LHCN-M2 (cell line): ENCODE measurements at regions not wholly inside any gene's neighbourhood (a gene's known extent, or its start where the extent isn't known, plus 50 kb on each side); places are given as distances from the start of the nearest gene placed in this dataset.
A peak's percentile ranks its signal among the peaks of the same experiment; 100 is the strongest.

Experiments used
- DNase-seq: peaks from one replicate; pipeline ENCODE4 v3.0.0-alpha.2; 2012; ENCODE audit warnings: low read depth

GRCh38 chr4:53777244-53777984, 186.1 kb upstream of the LNX1 start:
- peak; percentile 55 for DNase-seq

DNA sequence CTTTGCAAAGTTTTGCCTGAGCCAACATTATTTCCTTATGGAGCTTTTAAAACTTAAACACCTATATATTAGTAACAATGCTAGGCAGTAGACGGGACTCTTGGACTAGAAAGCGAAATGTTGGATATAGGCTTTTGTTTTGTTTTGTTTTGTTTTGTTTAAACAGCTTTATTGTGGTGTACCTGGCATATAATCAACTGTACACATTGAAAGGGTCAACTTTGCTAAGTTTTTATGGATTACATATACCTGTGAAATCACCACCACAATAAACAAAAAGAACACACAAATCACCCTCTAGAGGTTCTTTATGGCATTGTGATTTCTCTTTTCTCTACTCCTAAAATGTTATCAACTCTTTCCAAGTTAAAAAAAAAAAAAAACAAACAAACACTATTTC, 184.9 kb upstream of the LNX1 start:
- no peak for DNase-seq

DNA sequence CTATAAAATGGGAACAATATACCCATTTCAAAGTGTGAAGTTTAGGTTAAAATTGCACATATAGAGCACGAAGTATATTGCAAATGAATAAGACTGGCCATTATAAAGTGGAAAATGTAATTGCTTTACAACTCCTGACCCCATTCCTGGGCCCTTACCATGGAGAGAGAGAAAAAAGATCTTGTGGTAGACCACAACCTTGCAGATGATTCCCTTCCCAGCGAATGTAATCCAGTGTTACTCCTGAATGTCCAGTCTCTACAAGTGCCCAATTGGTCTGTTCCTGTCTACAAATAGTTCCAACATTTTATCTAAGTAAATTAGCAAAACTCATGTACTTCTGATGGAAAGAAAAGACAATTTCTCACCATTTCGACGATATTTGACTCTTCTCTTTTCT, 184.1 kb upstream of the LNX1 start:
- no peak for DNase-seq

GRCh38 chr4:53771326-53771725, 180.0 kb upstream of the LNX1 start:
- DNase-seq: no peak

DNA sequence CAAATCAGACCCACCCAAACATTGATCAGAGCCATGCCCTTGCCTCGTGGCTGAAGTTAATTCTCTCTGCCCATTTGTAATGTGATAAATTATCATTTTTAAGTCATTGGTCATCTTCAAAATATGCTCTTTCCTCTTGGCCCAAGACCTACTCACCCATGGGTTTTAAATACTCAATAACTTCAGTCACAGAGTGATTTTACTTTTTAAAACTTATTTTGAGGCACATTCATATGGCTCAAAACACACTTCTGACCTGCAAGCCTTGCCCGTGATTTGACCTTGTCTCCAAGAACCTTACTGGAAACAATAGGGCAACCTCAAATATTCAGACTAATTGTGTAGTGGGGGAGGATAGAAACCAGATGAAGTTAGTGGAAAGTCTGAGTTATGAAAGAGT, 176.2 kb upstream of the LNX1 start:
- peak; percentile 57 for DNase-seq

DNA sequence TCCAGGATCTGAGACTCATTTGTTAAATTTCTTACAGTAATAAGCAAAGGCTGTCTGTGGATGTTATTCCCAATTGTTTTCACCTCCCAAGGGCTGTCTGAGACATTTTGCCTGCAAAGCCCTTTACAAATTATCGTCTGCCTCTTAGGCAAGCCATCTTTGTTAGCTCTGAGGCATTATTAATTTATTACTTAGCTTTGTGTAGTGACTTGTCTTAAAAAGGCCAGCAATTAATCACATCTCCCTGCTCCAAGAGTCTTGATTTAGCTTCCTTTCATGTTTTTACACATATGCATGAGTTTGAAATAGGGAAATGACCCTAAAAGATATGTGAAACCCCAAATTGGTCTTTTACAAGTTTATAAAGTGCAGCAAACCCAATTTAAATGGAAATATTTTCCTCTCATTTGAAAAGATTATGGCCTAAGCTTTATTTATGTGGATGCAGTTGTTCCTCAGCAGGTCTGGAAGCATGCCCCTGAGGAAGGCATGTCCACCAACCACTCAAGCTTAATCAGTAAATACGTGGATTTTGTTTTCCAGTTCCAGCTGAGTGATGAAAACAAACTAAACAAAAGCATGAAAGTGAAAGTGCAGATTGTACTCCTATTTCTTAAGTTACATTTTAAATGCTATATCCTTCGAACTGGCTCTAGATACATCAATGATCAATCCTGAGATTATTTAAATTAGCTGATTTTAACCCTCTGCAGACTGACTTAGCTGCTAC, 173.6 kb upstream of the LNX1 start:
- no peak for DNase-seq

DNA sequence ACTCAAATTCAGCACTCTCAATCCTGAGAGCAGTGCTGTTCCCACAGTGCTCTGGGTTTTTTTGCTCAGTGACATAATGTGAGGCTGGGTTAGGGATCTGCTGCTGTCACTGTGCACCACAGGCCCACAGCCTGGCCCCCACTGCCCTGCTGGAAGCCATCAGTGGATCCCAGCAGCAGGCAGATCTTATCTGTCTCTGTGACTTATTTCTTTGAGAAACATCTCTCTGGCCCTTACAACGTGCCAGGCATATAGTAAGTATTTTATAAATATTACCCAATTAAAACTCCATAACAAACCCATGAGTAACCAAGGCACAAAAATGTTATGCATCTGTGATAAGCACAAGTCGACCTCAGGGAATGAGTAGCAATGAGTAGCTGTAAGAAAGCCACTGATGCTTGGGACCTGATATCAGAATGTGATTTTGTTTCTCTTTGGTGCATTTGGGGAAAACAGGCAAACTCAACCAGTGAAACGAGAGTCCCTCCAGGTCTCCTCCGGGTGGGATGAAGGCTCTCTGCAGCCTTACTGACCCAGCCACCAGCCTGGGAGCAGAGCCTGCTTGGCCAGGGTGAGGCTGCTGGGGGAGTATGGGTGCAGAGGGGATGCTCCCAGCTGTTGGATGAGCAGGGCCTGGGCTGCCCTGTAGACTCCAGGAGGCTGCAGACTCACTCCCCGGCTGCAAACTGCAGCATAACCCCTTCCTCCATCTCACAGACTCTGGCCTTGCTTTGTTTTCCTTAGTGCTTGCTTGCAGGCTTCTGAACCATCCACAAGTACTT, 172.7 kb upstream of the LNX1 start:
- DNase-seq: peak; percentile 75

DNA sequence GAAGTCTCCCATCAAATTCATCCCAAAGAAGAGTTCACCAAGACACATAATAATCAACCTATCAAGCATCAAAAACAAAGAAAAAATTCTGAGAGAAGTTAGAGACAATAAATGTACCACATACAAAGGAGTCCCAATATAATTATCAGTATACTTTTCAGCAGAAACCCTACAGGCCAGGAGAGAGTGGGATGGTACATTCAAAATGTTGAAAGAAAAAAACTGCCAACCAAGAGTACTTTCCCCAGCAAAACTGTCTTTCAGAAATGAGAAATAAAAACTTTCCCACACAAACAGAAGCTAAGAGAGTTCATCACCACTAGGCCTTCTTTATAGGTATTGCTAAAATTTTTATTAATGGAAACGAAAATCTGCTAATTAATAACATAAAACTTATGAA, 164.4 kb upstream of the LNX1 start:
- DNase-seq: no peak

GRCh38 chr4:53752124-53752523, 160.8 kb upstream of the LNX1 start:
- no peak for DNase-seq

DNA sequence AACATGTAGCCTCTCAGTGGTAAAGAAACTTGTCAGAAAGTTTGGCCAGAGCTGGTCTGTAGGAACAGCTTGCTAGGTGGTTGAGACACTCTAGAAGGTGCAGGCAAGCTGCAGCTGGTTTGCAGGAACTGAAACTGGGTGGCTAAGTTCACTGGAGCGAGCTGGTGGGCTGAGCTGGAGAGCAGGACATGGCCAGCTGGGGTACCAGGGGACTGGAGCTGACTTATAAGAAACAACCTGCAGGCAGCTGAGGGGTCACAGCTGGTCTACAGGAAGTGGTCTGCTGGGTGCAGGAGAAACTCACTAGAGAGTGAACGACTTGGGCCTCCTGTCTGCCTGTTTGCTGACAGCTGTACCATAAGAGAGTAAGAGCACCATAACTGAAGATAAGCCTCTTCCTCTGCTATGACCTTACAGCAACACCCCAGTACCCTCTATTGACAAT, 157.1 kb upstream of the LNX1 start:
- DNase-seq: no peak

DNA sequence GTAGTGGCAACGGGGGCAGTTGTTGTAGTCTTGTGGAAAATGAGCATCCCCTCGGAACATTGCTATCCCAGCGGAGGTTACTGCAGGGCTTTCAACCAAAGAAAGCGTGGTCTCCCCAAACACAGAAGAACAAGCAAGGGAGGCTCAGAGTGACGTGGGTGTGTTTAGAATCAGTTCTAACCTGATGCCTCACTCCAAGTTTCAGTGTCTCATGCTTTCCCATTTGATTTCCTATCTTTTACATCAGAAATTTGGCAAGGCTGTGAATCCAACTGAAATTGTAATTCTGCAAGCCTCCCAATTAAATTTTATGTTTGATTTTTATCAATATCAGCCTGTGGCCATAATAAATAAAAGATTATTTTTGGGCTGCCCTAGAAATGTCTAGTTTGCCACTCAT, 156.1 kb upstream of the LNX1 start:
- no peak for DNase-seq

DNA sequence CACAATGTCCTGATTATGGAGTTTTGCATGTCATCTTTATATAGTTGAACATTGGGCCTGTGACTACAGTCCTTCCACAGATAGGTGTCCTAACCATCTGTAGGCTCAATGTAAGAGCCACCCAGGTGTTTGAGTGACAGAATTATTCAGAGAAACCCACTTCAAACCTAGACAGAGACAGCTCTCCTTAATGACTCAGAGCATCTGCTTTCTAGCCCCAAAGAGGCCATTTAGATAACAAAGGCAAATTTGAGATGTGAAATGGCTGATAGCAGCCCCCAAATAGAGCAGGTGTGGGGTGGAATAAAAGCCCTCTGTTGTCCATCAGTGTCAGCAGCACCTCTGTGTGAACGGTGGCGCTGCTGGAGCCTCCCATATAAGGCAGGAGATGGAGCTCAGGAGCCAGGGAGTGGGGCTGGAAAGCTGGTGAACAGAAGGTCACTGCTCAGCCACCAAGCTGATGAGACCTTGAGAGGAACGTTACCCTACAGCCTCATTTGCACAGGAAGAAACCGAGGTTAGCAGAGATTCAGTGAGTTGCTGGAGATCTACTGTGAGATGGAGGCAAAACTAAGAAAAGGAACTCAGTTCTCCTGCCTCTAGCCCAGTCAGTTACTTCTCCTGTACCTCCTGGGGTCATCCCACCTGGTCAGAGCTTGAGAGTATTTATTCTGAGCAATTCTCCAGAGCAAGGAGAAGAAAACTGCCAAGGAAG, 153.3 kb upstream of the LNX1 start:
- DNase-seq: no peak

DNA sequence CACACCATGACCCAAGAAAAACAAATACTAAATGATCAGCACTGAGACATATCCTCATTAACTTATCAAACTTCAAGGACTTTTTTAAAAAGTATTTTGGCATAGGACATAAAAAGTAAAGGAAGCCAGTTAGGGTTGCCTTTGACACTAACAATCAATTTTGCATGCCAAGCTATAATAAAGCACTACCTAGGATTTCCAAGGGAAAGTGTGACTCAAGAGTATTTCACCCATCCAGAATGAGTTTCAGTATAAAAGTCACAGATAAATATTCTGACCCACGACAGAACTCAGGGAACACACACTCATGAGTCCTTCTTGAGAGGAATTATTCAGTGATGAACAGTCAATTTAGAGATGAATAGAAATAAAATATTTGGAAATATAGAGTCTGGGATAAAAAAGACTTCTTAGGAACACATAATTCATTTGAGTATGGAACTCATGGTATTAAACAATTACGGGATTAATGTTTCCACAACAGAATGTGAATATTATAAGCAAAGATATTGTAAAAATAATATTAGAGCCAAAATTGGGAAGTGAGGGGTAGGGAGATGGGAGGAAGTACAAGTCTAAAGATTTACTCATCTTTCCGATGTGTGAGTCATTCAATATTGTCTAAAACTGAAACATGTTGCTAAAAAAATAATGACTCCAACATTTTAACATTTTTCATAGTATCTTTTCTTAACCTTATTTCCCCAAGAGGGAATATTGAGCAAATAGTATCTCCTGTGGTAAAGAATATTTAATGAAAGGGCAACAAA, 143.5 kb upstream of the LNX1 start:
- peak; percentile 76 for DNase-seq

- no peak for DNase-seq
Observed at GRCh38 chr4:53734182-53734581, 142.9 kb upstream of the LNX1 start.

GRCh38 chr4:53732661-53733060, 141.4 kb upstream of the LNX1 start:
- no peak for DNase-seq

GRCh38 chr4:53730031-53730805, 138.9 kb upstream of the LNX1 start:
- no peak for DNase-seq

- no peak for DNase-seq
Observed at GRCh38 chr4:53722110-53722509, 130.8 kb upstream of the LNX1 start.

DNA sequence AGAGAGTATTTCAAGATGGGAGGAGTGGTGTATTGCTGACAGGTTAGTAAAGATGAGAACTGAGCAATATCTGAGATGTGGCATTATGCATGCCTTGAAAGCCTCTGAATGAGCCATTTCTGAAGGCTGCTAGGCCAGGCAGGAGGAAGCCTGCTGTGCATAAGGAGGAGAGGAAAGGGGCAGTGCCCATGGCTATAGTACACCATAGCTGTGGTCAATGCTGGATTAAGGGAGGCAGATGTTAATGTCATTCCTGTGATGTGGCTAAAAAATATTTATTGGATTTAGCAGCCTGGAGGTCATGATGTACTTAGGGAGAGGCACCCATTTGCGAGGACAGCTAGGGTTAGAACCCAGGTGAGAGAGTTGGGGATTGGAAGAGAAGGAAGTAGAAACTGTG, 130.0 kb upstream of the LNX1 start:
- DNase-seq: peak; percentile 82

DNA sequence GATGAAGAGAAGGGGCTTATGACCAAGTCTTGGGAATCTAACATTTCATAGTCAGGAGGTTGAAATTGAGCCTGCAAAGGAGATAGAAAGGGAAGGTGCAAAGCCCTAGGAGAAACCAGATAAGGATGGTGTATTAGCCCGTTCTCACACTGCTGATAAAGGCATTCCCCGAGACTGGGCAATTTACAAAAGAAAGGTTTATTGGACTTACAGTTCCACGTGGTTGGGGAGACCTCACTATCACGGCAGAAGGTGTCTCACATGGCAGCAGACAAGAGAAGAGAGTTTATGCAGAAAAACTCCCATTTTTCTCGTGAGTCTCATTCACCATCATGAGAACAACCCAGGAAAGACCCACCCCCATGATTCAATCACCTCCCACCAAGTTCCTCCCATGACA, 129.5 kb upstream of the LNX1 start:
- DNase-seq: no peak

DNA sequence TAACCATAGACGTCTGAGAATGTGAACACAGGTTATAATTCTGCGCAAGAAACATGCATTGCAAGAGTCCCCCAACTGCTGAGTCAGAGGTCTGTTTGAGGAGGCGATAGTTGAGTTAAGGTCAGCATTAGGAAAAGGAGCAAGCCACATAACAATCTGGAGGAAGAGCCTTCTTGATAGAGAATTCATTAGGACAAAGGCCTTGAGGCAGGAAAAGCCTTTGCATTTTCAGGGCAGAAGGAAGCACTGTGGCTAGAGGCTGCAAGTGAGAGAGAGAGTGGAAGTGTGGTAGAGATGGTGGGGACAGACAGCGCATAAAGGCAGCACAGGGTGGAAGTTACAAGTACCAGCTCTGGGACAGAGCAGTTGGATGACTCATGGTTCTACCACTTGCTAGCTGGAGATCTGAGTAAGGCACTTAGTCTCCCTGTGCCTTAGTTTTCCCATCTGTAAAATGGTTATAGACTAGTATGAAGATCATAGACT, 125.8 kb upstream of the LNX1 start:
- no peak for DNase-seq
